ENCODE measurements at regions not wholly inside any gene's neighbourhood (a gene's known extent, or its start where the extent isn't known, plus 50 kb on each side); places are given as distances from the start of the nearest gene placed in this dataset.

- TF ChIP-seq CTCF (IDR thresholded peaks at IDR 0.05) (no peak), SMAD4 (CRISPR knock-in tag; IDR thresholded peaks at IDR 0.05) (no peak), GABPB1 (CRISPR knock-in tag; IDR thresholded peaks at IDR 0.05) (no peak), CREB1 (CRISPR knock-in tag; IDR thresholded peaks at IDR 0.05) (no peak), SOX15 (CRISPR knock-in tag; IDR thresholded peaks at IDR 0.05) (no peak), FOXJ3 (CRISPR knock-in tag; IDR thresholded peaks at IDR 0.05; ENCODE audit: borderline replicate concordance) (no peak), TP53 (CRISPR knock-in tag; IDR thresholded peaks at IDR 0.05) (no peak), ATF2 (CRISPR knock-in tag; IDR thresholded peaks at IDR 0.05; ENCODE audit: borderline replicate concordance, low read depth) (no peak)
These were observed 76.6 kb upstream of the CPOX start (continued) for GRCh38 chr3:98670020-98670419.

- H3K36me3 Mint-ChIP-seq = no peaks in the 10 kb centered on the region
- ATAC-seq (no peak), DNase-seq (ENCODE audit: low spot score) (no peak)
- H3K4me1 Mint-ChIP-seq = no peaks in the 10 kb centered on the region
- no peaks in the 10 kb centered on the region for H3K27me3 Mint-ChIP-seq (ENCODE audit: low read depth)
- no peak overlapping the region for H3K27ac Mint-ChIP-seq
- no peak for TF ChIP-seq EMX1 (CRISPR knock-in tag; IDR thresholded peaks at IDR 0.05)
- no peak for TF ChIP-seq ATF1 (CRISPR knock-in tag; IDR thresholded peaks at IDR 0.05)
- TF ChIP-seq E2F1 (CRISPR knock-in tag; IDR thresholded peaks at IDR 0.05) = no peak
- POLR2A ChIA-PET = no interaction called here
- H3K9me3 Mint-ChIP-seq = no peaks in the 10 kb centered on the region
- CTCF ChIA-PET = no interaction called here
- no peak overlapping the region for H3K4me3 Mint-ChIP-seq
These were observed 83.2 kb upstream of the ST3GAL6 start for GRCh38 chr3:98679986-98680385.

GRCh38 chr3:98680723-98681122 lies 82.4 kb upstream of the ST3GAL6 start:
- ATAC-seq (no peak), DNase-seq (ENCODE audit: low spot score) (no peak)
- CTCF ChIA-PET = no interaction called here
- no peaks in the 10 kb centered on the region for H3K36me3 Mint-ChIP-seq
- TF ChIP-seq NR3C1 (CRISPR knock-in tag; conservative IDR thresholded peaks at IDR 0.05; ENCODE audit: low read depth) = no peak
- no peak for TF ChIP-seq FOXP4 (CRISPR knock-in tag; IDR thresholded peaks at IDR 0.05)
- H3K4me1 Mint-ChIP-seq = no peaks in the 10 kb centered on the region
- H3K9me3 Mint-ChIP-seq = no peaks in the 10 kb centered on the region
- no peak overlapping the region for H3K4me3 Mint-ChIP-seq
- H3K27me3 Mint-ChIP-seq (ENCODE audit: low read depth) = no peaks in the 10 kb centered on the region
- no peak overlapping the region for H3K27ac Mint-ChIP-seq
- POLR2A ChIA-PET = interaction anchor here (0.5 kb wide), 1 partner anchor 64 kb away, joined by 4 read pairs; no protein-coding TSS in a partner anchor

- H3K4me1 Mint-ChIP-seq = no peaks in the 10 kb centered on the region
- H3K36me3 Mint-ChIP-seq = no peaks in the 10 kb centered on the region
- TF ChIP-seq E2F4 (CRISPR knock-in tag; IDR thresholded peaks at IDR 0.05; ENCODE audit: borderline replicate concordance, low read depth) = no peak
- no peak for TF ChIP-seq SOX15 (CRISPR knock-in tag; IDR thresholded peaks at IDR 0.05)
- no peak for TF ChIP-seq USF2 (CRISPR knock-in tag; IDR thresholded peaks at IDR 0.05)
- no peak for TF ChIP-seq GABPB1 (CRISPR knock-in tag; IDR thresholded peaks at IDR 0.05)
- no peak for TF ChIP-seq USF1 (CRISPR knock-in tag; IDR thresholded peaks at IDR 0.05)
- TF ChIP-seq ZNF281 (CRISPR knock-in tag; IDR thresholded peaks at IDR 0.05) = no peak
These were observed 81.7 kb upstream of the ST3GAL6 start for GRCh38 chr3:98681486-98681885.

More at GRCh38 chr3:98681486-98681885, 81.7 kb upstream of the ST3GAL6 start:
- no peaks in the 10 kb centered on the region for H3K27me3 Mint-ChIP-seq (ENCODE audit: low read depth)
- H3K4me3 Mint-ChIP-seq = no peak overlapping the region
- ATAC-seq (no peak), DNase-seq (ENCODE audit: low spot score) (no peak)
- H3K9me3 Mint-ChIP-seq = no peaks in the 10 kb centered on the region
- ChIA-PET CTCF (no interaction called here), POLR2A (interaction anchor here (0.5 kb wide), 1 partner anchor 25 kb away, joined by 4 read pairs; no protein-coding TSS in a partner anchor)
- no peak overlapping the region for H3K27ac Mint-ChIP-seq

Measured in WTC11 (cell line).